Thyroid gland (tissue), 4 donors: ENCODE measurements at regions not wholly inside any gene's neighbourhood (a gene's known extent, or its start where the extent isn't known, plus 50 kb on each side); places are given as distances from the start of the nearest gene placed in this dataset.

Source experiments
- DNase-seq, 2 donors: peaks; one replicate each; pipeline ENCODE4 v3.0.0-alpha.2; 2019
- H3K27ac ChIP-seq, 3 donors: fragments of 200-600 bp; sonication (generic); 1 replicate in 2 of 3; 2 replicates in 1 of 3; pipeline ENCODE4 v1.5.1; 2016 to 2019; ENCODE audit warnings: mild to moderate bottlenecking in 1 of 3, moderate library complexity in 1 of 3
- H3K27me3 ChIP-seq: fragments of 200-600 bp; sonication (generic); one replicate; pipeline ENCODE4 v1.5.1; 2019
- H3K36me3 ChIP-seq, 2 donors: fragments of 200-600 bp; sonication (generic); one replicate each; pipeline ENCODE4 v1.5.1; 2016 to 2019
- H3K4me1 ChIP-seq, 2 donors: fragments of 200-600 bp; sonication (generic); one replicate each; pipeline ENCODE4 v1.5.1; 2017 to 2019
- H3K4me3 ChIP-seq, 3 donors: fragments of 200-600 bp; sonication (generic); replicated peaks in 1 of 3; 1 replicate in 2 of 3; 2 replicates in 1 of 3; pipeline ENCODE4 v1.5.1; 2016; ENCODE audit warnings: mild to moderate bottlenecking in 1 of 3
- H3K9me3 ChIP-seq: fragments of 200-600 bp; sonication (generic); one replicate; pipeline ENCODE4 v1.5.1; 2017
- CTCF ChIP-seq, 6 experiments: fragments of 200-600 bp in 3 of 6; fragments of 450-650 bp in 3 of 6; sonication (generic) in 3 of 6; IDR thresholded peaks; one replicate each; pipeline ENCODE4 v1.5.1; 2016 to 2019; ENCODE audit warnings: antibody characterized with exemption in 6 of 6, mild to moderate bottlenecking in 2 of 6, inconsistent platforms in 1 of 6, moderate library complexity in 1 of 6
- POLR2A ChIP-seq, 2 donors: fragments of 450-650 bp; IDR thresholded peaks; one replicate each; pipeline ENCODE4 v1.6.1; 2017; ENCODE audit warnings: antibody characterized with exemption in 2 of 2, mild to moderate bottlenecking in 2 of 2, moderate library complexity in 1 of 2
- WGBS, 2 donors: methylation state at CpG; one replicate each; pipeline ENCODE4 v1.1.5; 2017; 5-methylcytosine and 5-hydroxymethylcytosine counted together
- intact Hi-C: fragments of 100-400 bp; cut with DNase I; formaldehyde crosslinking; loops from one replicate; pipeline ENCODE4 v1.15.1; 2023

DNA sequence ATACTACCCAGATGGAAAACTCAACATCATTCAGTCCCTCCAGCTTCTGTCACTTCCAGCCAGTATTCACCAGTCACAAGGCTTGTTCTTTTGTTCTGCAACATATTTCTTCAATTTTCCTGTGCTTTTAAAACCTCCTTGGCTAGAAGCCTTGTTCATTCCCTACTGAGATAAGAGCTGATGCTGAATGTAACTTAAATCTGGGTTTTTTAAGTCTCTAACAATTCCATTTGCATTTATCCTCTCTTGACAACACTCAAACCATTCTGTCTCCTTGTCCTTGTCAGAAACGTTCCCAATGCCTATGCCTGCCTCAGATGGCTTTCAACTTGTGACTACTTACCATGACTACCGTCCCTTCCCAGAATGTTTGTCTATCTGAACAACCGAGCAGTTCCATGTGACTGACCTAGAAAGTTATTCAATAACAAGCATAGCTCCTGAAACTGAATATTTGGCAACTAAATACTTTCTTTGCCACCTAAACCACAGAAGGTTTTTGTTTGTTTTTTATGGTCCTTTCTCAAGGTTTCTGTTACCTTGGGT is 682.9 kb upstream of the GALNTL6 start:
- no peak for TF ChIP-seq CTCF (IDR thresholded peaks at IDR 0.05)
- TF ChIP-seq POLR2A (IDR thresholded peaks at IDR 0.05), result no peak
- peak overlapping the region in 2 of 3 donors; percentile 15 to 28 for H3K27ac ChIP-seq
- H3K4me3 ChIP-seq, result no peak overlapping the region
- peak; percentile 4 to 12 for DNase-seq
- intact Hi-C loops, result no loop called here
- no peaks in the 10 kb centered on the region for H3K27me3 ChIP-seq
- H3K9me3 ChIP-seq, result no peaks in the 10 kb centered on the region
- 9 to 18% methylated on average over 3 of the region's 3 CpGs for WGBS, 2 donors
- H3K4me1 ChIP-seq, result no peaks in the 10 kb centered on the region
- H3K36me3 ChIP-seq, result no peaks in the 10 kb centered on the region

DNA sequence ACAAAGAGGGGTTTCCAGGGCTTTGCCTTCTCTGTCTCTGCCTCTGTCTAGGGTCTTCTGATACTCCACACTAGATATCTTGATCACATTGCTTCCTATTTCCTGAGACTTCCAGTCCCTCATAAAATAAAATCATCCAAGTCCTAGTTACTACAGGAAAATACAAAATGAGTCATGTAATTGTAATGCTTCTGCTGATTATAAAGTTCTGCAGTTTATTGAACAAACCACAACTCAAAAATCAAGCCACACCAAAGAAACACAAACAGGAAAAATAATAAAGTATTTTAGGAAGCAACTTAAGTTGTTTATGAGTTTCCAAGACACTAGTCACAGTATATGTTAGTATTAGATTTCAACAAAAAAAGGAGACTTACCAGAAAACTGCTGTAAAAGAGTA is 695.1 kb upstream of the GALNTL6 start:
- Histone ChIP-seq H3K4me3 (no peak overlapping the region), H3K4me1 (no peaks in the 10 kb centered on the region), H3K9me3 (no peaks in the 10 kb centered on the region), H3K27me3 (no peaks in the 10 kb centered on the region), H3K27ac (no peak overlapping the region), H3K36me3 (no peaks in the 10 kb centered on the region)
- intact Hi-C loops, result no loop called here
- no peak for TF ChIP-seq POLR2A (IDR thresholded peaks at IDR 0.05)
- no peak for TF ChIP-seq CTCF (IDR thresholded peaks at IDR 0.05)
- DNase-seq, result no peak

GRCh38 chr4:171117457-171117856 is 695.7 kb upstream of the GALNTL6 start:
- Histone ChIP-seq H3K4me1 (no peaks in the 10 kb centered on the region), H3K27ac (no peak overlapping the region), H3K27me3 (no peaks in the 10 kb centered on the region), H3K36me3 (no peaks in the 10 kb centered on the region), H3K9me3 (no peaks in the 10 kb centered on the region), H3K4me3 (no peak overlapping the region)
- 91 to 98% methylated on average over 1 of the region's 1 CpG for WGBS, 2 donors
- intact Hi-C loops, result no loop called here
- DNase-seq, result no peak
- no peak for TF ChIP-seq POLR2A (IDR thresholded peaks at IDR 0.05)
- no peak for TF ChIP-seq CTCF (IDR thresholded peaks at IDR 0.05)

GRCh38 chr4:171101845-171102244 is 711.4 kb upstream of the GALNTL6 start:
- Histone ChIP-seq H3K27ac (no peak overlapping the region), H3K4me3 (no peak overlapping the region)
- intact Hi-C loops, result no loop called here

DNA sequence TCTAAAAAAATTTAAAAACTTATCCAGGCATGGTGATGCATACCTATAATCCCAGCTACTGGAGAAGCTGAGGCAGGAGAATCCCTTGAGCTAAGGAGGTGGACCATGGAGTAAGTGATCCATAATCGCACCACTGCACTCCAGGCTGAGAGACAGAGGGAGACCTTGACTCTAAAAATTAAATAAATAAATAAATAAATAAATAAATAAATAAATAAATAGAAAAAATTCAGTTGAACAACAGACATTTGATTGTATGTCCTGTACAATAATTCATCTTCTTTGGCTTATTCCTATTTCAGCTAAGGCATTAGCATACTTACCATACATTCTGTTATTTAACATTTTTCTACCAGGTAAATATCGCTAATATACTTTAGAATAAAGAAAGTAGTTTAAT is 726.1 kb upstream of the GALNTL6 start:
- no peaks in the 10 kb centered on the region for H3K9me3 ChIP-seq
- no peaks in the 10 kb centered on the region for H3K4me1 ChIP-seq
- H3K27me3 ChIP-seq, result no peaks in the 10 kb centered on the region
- no peak for DNase-seq
- WGBS, 2 donors, result 93 to 94% methylated on average over 2 of the region's 2 CpGs
- no peak for TF ChIP-seq POLR2A (IDR thresholded peaks at IDR 0.05)
- no peak for TF ChIP-seq CTCF (IDR thresholded peaks at IDR 0.05)
- no peak overlapping the region for H3K27ac ChIP-seq
- intact Hi-C loops, result no loop called here
- no peak overlapping the region for H3K4me3 ChIP-seq
- H3K36me3 ChIP-seq, result no peaks in the 10 kb centered on the region

More at GRCh38 chr4:171101845-171102244, 711.4 kb upstream of the GALNTL6 start:
- no peak for DNase-seq
- Histone ChIP-seq H3K27me3 (no peaks in the 10 kb centered on the region), H3K36me3 (no peaks in the 10 kb centered on the region), H3K4me1 (no peaks in the 10 kb centered on the region), H3K9me3 (no peaks in the 10 kb centered on the region)
- no peak for TF ChIP-seq CTCF (IDR thresholded peaks at IDR 0.05)
- no peak for TF ChIP-seq POLR2A (IDR thresholded peaks at IDR 0.05)
